GM12875 (cell line): ENCODE measurements at regions not wholly inside any gene's neighbourhood (a gene's known extent, or its start where the extent isn't known, plus 50 kb on each side); places are given as distances from the start of the nearest gene placed in this dataset.

Source experiments
- H3K4me3 ChIP-seq: one replicate; pipeline ENCODE4 v1.5.1; 2011; ENCODE audit warnings: low read depth, low read length, control low read depth
- CTCF ChIP-seq: IDR thresholded peaks from 2 replicates; pipeline ENCODE4 v1.5.1; 2011; ENCODE audit warnings: low read depth, mild to moderate bottlenecking, control low read depth, inconsistent platforms, low read length, moderate library complexity, borderline replicate concordance; ENCODE audit not compliant: insufficient read depth

DNA sequence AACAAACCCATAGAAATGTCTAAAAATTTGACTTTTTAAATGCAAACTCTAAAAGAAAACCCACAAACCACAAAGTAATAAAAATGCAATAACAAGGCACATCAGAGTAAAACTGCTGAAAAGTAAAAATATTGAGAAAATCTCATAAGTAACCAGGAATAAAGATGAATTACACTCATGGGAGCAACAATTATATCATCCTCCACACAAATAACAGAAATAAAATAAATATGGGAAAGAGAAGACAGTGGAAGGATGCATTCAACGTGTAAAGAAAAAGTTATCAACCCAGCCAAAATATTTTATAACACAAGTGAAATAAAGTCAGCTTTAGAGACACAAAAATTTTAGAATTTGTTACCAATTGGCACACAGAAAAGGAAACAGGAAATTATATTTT lies 1420.2 kb downstream of the PCDH18 start:
- TF ChIP-seq CTCF: no peak
- no peak overlapping the region for H3K4me3 ChIP-seq

DNA sequence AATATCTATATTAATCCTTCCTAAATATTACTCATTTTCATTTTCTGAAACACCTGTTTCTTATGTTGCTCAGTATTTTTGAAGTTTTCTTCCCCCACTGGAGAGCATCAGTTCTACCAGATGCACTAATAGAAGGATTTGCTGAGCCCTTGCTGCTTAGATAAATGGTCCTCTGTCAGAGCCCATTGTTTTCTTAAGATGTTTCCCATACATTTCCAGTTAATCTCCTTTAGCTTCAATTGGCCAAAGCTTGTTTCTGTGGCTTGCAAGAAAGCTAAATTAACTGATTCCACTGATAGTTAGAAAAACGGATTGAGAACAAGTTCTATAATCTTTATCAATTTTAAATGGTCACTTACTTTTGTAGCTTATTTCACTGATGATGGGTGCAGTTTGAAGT lies 1425.5 kb downstream of the PCDH18 start:
- TF ChIP-seq CTCF: no peak
- no peak overlapping the region for H3K4me3 ChIP-seq

DNA sequence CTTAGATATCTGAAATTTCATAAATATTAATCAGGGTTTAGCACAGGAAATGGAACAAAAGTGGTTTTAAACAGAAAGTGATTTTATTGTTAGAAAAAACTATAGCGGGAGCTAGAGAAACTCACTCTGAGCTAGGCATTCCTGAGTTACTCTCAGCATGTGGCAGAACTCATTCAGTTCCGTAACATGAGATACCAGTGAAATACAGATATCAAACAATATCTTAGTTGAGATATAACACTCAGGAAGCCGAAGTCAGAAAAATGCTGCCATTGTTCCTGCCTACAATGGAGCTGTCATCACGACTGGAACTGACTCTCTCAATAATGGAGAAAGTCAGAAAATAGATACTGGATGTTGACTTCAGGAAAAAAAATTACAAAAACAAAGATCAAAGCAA lies 1428.7 kb downstream of the PCDH18 start:
- no peak for TF ChIP-seq CTCF
- no peak overlapping the region for H3K4me3 ChIP-seq

DNA sequence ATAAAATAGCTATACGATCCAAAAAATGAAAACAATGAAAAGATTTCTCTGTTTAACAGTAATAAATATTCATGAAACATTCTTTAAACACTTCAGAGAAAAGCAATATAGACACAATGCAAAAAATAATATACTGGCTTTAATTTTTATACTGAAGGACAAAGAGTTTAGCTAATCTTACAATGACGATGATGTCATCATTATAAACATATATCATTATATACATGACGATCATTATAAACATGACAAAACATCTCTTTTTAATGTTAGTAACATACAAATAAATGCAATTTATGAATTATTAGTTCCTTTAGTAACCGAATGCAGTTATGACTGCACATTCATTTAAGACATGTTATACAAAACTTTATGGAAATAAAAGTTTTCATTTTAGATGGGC lies 1434.6 kb downstream of the PCDH18 start:
- no peak for TF ChIP-seq CTCF
- H3K4me3 ChIP-seq: no peak overlapping the region

GRCh38 chr4:136088211-136088867 lies 1444.0 kb downstream of the PCDH18 start:
- no peak overlapping the region for H3K4me3 ChIP-seq
- TF ChIP-seq CTCF: no peak

GRCh38 chr4:136078976-136079375 lies 1453.3 kb downstream of the PCDH18 start:
- no peak for TF ChIP-seq CTCF
- H3K4me3 ChIP-seq: no peak overlapping the region

DNA sequence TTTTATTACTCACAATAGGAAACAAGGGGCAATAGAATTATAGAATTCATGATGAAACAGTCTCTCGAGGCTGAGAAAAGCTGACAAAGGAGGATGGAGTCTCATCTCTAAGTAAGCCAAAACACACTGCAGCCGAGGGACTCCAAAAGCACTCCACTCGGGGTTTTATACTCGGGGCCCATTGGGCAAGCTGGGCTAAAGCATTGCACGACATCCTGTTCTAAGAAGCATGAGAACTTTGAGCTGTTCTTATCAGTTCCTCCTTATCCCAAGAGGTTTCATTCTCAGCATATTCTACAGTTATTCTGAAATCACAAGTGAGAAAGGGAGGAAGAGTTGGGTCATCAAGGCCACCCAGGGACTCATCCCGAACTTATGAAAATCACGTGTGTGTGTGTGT lies 1475.5 kb downstream of the PCDH18 start:
- H3K4me3 ChIP-seq: no peak overlapping the region
- no peak for TF ChIP-seq CTCF
